ENCODE measurements at regions not wholly inside any gene's neighbourhood (a gene's known extent, or its start where the extent isn't known, plus 50 kb on each side); places are given as distances from the start of the nearest gene placed in this dataset.
A peak's percentile ranks its signal among the peaks of the same experiment; 100 is the strongest.

GRCh38 chr4:4625488-4625887 is 83.6 kb upstream of the STX18 start:
- no peak for DNase-seq

DNA sequence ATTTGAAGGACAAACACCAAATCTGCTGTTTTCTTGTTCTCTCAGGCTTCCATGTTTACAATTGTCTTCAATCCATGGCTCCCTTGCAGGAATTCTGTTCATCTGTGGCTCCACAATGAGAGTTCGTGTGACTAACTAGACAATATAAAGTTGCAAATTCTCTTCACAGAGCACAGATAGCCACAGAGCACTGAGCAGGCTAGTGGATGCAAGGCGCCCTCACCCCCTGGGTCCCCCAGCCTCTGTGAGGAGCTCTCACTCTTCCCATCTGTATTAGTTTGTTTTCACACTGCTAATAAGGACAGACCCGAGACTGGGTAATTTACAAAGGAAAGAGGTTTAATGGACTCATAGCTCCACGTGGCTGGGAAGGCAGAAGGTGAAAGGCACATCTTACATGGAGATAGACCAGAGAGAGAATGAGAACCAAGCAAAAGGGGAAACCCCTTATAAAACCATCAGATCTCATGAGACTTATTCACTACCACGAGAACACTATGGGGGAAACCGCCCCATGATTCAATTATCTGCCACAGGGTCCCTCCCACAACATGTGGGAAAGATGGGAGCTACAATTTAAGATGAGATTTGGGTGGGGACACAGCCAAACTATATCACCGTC is 82.5 kb upstream of the STX18 start:
- DNase-seq: no peak

- no peak for DNase-seq
Measured at GRCh38 chr4:4619821-4620220, 78.0 kb upstream of the STX18 start.

DNA sequence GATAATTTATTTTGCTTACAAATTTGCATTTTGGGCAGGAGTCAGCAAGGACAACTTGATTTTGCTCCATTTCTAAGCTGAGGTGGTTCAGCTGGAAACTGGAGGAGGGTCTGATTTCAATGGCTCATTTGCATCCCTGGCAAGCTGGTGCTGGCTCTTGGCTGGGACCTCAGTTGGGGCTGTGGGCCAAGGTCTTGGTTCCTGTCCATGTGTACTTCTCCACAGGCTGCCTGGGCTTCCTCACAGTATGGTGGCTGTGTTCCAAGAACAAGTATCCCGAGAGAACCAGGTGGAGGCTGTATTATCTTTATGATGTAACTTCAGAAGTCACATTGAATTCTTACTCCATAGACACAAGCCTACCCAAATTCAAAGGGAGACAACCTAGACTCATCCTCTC is 77.0 kb upstream of the STX18 start:
- peak; percentile 85 for DNase-seq

GRCh38 chr4:4614925-4615678 is 73.3 kb upstream of the STX18 start:
- DNase-seq: no peak

- no peak for DNase-seq
Measured at GRCh38 chr4:4613641-4614286, 71.9 kb upstream of the STX18 start.

DNA sequence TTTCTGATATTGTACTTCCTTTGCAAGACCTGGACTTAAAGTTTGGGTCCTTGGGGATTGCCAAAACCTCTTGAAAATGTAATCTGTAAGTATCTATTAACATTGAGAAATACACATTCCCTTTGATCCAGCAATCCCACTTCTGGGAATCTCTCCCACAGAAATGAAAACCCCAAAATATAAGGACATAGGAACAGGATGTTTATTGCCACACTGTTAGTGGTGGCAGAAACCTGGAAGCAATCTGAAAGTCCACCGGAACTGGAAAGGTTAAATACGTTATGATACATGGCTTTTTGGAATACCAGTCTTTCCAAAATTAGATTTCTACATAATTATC is 71.2 kb upstream of the STX18 start:
- no peak for DNase-seq

GRCh38 chr4:4610672-4611071 is 68.8 kb upstream of the STX18 start:
- no peak for DNase-seq

GRCh38 chr4:4609622-4610334 is 67.9 kb upstream of the STX18 start:
- no peak for DNase-seq

- DNase-seq: no peak
Measured at GRCh38 chr4:4608214-4608537, 66.3 kb upstream of the STX18 start.

DNA sequence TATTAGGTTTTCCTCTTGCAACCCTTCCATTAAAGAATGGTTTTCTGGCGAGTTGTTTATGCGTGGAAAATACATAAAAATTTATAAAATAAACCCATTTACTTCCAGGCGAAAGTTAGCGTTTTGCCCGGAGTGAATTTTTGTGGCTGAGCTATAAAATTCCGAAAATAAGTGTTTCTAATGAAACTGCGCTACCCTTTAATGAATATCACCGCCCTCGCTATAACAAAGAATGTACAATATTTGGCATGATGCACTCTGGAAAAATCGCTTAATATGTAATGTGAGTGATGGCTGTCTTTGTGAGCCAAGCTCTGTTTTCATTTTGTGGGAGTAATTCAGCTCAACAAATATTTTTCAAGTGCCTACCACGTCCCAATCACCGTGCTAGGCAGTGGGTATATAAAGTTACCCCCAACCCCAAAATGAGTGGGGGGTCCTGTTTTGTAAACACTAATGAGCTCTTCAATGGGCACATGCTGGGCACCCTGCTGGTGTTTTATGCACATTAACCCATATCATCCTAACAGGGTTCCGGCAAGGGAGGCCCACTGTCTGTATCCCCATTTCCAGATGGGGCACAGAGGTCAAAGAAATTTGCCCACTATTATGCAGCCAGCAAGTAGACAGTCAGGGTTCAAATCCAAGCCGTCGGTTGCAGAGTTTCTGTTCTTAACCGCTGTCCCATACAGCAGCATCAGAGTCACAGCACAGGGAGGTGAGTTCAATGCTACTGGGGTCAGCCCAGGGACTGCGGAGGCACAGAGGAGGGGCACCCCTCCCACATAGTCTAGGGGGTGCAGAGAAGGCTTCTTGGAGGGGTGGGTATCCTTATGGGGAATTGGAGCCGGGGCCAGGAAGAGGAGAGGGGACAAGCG is 65.7 kb upstream of the STX18 start:
- DNase-seq: no peak

DNA sequence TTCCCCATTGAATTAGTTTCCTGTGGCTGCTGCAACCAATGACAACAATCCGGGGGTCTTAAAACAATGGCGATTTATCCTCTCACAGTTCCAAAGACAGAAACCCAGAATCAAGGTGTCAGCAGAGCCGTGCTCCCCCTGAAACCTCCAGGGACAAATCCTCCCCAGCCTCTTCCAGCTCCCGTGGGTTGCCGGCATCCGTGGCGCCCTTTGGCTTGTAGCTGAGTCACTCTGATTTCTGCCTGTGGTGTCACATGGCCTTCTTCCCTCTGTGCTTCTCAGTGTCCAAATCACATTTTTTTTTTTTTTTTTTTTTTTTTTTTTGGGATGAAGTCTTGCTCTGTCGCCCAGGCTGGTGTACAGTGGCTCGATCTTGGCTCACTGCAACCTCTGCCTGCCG is 64.5 kb upstream of the STX18 start:
- DNase-seq: no peak

DNA sequence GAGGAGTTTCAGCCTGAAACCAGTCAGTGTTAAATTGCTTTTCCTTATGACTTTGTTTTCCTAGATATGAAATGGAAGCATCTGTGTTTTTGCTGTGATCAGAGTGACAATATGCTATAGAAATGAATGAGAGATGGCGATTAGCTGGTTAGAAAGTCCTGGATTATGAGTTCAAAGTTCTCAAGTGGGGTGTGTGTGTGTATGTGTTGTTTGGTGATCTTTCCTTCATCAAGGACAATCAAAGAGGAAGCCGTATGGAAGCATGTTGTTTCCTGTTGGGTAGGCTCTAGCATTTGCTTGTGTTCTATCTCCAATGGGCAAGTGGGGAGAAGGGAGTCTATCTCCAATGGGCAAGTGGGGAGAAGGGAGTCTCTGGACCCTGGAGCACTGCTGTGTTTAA is 64.0 kb upstream of the STX18 start:
- DNase-seq: no peak

DNA sequence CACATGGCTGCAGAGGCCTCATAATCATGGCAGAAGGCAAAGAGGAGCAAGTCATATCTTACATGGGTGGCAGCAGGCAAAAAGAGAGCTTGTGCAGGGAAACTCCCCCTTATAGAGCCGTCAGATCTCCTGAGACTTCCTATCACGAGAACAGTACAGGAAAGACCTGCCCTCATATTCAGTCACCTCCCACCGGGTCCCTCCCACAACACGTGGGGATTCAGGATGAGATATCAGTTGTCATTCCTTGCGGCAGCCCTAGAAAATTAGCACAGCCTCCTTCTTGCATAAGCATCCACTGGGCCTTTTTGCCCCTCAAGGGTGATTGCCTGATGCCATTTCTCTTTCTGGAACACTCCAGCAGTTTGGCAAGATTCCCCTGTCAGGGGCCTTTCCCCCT is 61.7 kb upstream of the STX18 start:
- no peak for DNase-seq

- DNase-seq: no peak
Measured at GRCh38 chr4:4603067-4603466, 61.2 kb upstream of the STX18 start.

DNA sequence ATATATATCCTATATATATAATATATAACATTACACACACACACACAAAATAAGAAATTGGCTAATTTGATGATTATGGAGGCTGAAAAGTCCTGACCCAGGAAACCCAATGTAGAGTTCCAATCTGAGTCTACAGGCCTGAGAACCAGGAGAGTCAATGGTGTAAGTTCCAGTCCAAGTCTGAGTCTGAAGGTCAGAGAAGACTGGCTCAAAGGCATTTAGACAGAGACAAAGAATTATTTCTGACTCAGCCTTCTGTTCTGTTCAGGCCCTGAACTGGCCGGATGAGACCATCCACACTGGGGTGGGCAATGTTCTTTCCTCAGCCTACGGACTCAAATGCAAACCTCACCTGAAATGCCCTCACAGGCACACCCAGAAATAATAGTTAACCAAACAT is 60.6 kb upstream of the STX18 start:
- no peak for DNase-seq

DNA sequence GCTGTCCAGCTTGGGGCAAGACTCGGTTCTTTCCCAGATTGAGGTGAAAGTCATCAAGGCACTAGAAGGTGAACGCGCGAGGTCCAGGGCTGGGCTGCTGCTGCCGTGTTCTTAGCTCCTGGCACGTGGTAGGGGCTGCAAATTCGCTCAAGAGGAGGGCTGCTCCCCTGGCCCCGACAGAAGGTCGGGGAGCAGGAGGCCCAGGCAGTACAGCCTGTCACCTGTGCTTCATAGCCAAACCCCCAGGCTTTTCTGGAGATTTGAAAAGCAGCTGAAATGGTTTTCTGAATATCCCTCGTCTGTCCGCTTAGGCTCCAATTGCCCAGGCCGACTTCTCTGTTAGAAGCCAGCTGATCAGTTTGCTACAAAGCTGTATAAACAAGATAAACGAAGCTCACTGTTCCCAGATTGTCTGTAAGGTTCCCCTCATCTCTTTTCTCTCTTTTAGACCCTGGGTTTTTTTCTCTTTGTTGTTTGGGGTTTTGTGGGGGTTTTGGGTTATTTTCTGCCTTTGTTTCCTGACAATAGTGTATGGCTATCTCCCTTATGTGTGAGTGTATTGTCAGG is 60.0 kb upstream of the STX18 start:
- DNase-seq: no peak

- peak; percentile 77 for DNase-seq
Measured at GRCh38 chr4:4599481-4600275, 57.8 kb upstream of the STX18 start.

DNA sequence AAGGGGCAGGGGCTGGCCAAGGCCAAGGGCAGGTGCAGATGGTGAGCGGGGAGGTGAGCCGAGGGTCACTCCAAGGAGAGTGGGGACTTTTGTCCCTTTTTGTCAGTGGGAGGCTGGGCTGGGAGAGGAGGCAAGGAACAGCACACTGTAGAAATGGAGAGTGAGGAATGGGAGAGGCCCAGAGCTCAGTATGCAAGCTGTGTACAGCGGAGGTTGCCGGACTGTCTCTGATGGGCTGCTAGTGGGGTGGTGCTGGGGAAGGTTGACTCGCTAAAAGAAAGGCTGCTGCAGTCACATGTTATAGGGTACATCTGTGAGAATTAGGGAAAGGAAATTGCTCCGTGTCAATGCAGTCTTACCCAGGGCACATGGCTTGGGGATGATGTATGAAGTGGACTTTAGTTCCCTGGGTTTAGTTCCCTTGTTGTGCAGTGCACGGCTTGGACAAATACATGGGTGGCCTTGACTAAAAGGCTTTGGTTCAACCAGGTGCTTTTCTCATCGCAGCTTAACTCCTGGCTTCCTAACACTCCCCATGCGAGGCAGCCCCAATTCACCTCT is 57.1 kb upstream of the STX18 start:
- no peak for DNase-seq

- DNase-seq: no peak
Measured at GRCh38 chr4:4596720-4597119, 54.9 kb upstream of the STX18 start.

GRCh38 chr4:4595252-4595651 is 53.4 kb upstream of the STX18 start:
- DNase-seq: no peak
